ENCODE measurements at regions not wholly inside any gene's neighbourhood (a gene's known extent, or its start where the extent isn't known, plus 50 kb on each side); places are given as distances from the start of the nearest gene placed in this dataset.

GRCh38 chr5:170451747-170452365, 52.0 kb upstream of the KCNIP1 start:
- CTCF ChIA-PET = no interaction called here
- POLR2A ChIA-PET = no interaction called here
- Mint-ChIP-seq H3K4me1 (no peaks in the 10 kb centered on the region), H3K36me3 (ENCODE audit: low read depth) (no peaks in the 10 kb centered on the region), H3K4me3 (no peak overlapping the region), H3K27me3 (peaks cover 14% of the 10 kb centered on the region), H3K9me3 (ENCODE audit: low read depth) (peaks cover 2% of the 10 kb centered on the region), H3K27ac (no peak overlapping the region)
- ATAC-seq (no peak), DNase-seq (no peak)
- intact Hi-C loops (cut with DNase I, micrococcal nuclease) = no loop called here

GRCh38 chr5:170450061-170450669, 53.7 kb upstream of the KCNIP1 start:
- no peak for DNase-seq
- no peak overlapping the region for H3K4me3 Mint-ChIP-seq
- peaks cover 11% of the 10 kb centered on the region for H3K27me3 Mint-ChIP-seq
- intact Hi-C loops (cut with DNase I, micrococcal nuclease) = no loop called here
- ATAC-seq = no peak
- ChIA-PET CTCF (no interaction called here), POLR2A (no interaction called here)
- no peak overlapping the region for H3K27ac Mint-ChIP-seq
- peaks cover 2% of the 10 kb centered on the region for H3K9me3 Mint-ChIP-seq (ENCODE audit: low read depth)
- no peaks in the 10 kb centered on the region for H3K4me1 Mint-ChIP-seq
- H3K36me3 Mint-ChIP-seq (ENCODE audit: low read depth) = no peaks in the 10 kb centered on the region

- intact Hi-C loops (cut with DNase I, micrococcal nuclease) = no loop called here
- POLR2A ChIA-PET = no interaction called here
- Mint-ChIP-seq H3K27ac (no peak overlapping the region), H3K36me3 (ENCODE audit: low read depth) (no peaks in the 10 kb centered on the region), H3K9me3 (ENCODE audit: low read depth) (peaks cover 2% of the 10 kb centered on the region), H3K4me3 (no peak overlapping the region), H3K4me1 (peaks cover 2% of the 10 kb centered on the region), H3K27me3 (peaks cover 11% of the 10 kb centered on the region)
- CTCF ChIA-PET = interaction anchor here (0.7 kb wide), 2 partner anchors 11 to 27 kb away, joined by 3 read pairs; no protein-coding TSS in a partner anchor
- ATAC-seq (no peak), DNase-seq (no peak)
These were observed 54.6 kb upstream of the KCNIP1 start for GRCh38 chr5:170449232-170449631.

GRCh38 chr5:170448221-170448620, 55.6 kb upstream of the KCNIP1 start:
- intact Hi-C loops (cut with DNase I, micrococcal nuclease) = no loop called here
- Mint-ChIP-seq H3K27me3 (peaks cover 7% of the 10 kb centered on the region), H3K4me1 (peaks cover 2% of the 10 kb centered on the region), H3K9me3 (ENCODE audit: low read depth) (peaks cover 2% of the 10 kb centered on the region), H3K4me3 (no peak overlapping the region), H3K36me3 (ENCODE audit: low read depth) (no peaks in the 10 kb centered on the region), H3K27ac (no peak overlapping the region)
- ATAC-seq (no peak), DNase-seq (no peak)
- CTCF ChIA-PET = no interaction called here
- POLR2A ChIA-PET = no interaction called here

- no peaks in the 10 kb centered on the region for H3K36me3 Mint-ChIP-seq (ENCODE audit: low read depth)
- peaks cover 2% of the 10 kb centered on the region for H3K9me3 Mint-ChIP-seq (ENCODE audit: low read depth)
- peaks cover 2% of the 10 kb centered on the region for H3K27me3 Mint-ChIP-seq
- no peak for ATAC-seq
- ChIA-PET POLR2A (no interaction called here), CTCF (interaction anchor here (0.6 to 3.9 kb wide), 5 partner anchors 9 to 465 kb away, joined by 3 to 15 read pairs (median 4); no protein-coding TSS in a partner anchor)
- no peak overlapping the region for H3K4me3 Mint-ChIP-seq
- H3K4me1 Mint-ChIP-seq = peaks cover 2% of the 10 kb centered on the region
- intact Hi-C loops (cut with DNase I, micrococcal nuclease) = no loop called here
- DNase-seq = no peak
- no peak overlapping the region for H3K27ac Mint-ChIP-seq
These were observed 57.2 kb upstream of the KCNMB1 start for GRCh38 chr5:170446365-170446764.

- POLR2A ChIA-PET = no interaction called here
- Mint-ChIP-seq H3K36me3 (ENCODE audit: low read depth) (no peaks in the 10 kb centered on the region), H3K9me3 (ENCODE audit: low read depth) (peaks cover 2% of the 10 kb centered on the region), H3K27me3 (peaks cover 2% of the 10 kb centered on the region), H3K4me1 (peaks cover 2% of the 10 kb centered on the region), H3K27ac (no peak overlapping the region), H3K4me3 (no peak overlapping the region)
- CTCF ChIA-PET = interaction anchor here (1.3 to 3.9 kb wide), 3 partner anchors 10 to 24 kb away, joined by 4 to 15 read pairs (median 4); no protein-coding TSS in a partner anchor
- ATAC-seq (no peak), DNase-seq (no peak)
- intact Hi-C loops (cut with DNase I, micrococcal nuclease) = no loop called here
These were observed 56.8 kb upstream of the KCNMB1 start for GRCh38 chr5:170445936-170446335.

GRCh38 chr5:170444969-170445505, 55.9 kb upstream of the KCNMB1 start:
- no peak for DNase-seq
- peaks cover 2% of the 10 kb centered on the region for H3K4me1 Mint-ChIP-seq
- ChIA-PET POLR2A (no interaction called here), CTCF (interaction anchor here (1.0 to 3.9 kb wide), 2 partner anchors 10 to 189 kb away, joined by 3 to 15 read pairs; no protein-coding TSS in a partner anchor)
- peak; percentile 53 for ATAC-seq
- H3K4me3 Mint-ChIP-seq = no peak overlapping the region
- H3K27ac Mint-ChIP-seq = no peak overlapping the region
- peaks cover 2% of the 10 kb centered on the region for H3K9me3 Mint-ChIP-seq (ENCODE audit: low read depth)
- intact Hi-C loops (cut with DNase I, micrococcal nuclease) = no loop called here
- H3K36me3 Mint-ChIP-seq (ENCODE audit: low read depth) = no peaks in the 10 kb centered on the region
- peaks cover 2% of the 10 kb centered on the region for H3K27me3 Mint-ChIP-seq

GRCh38 chr5:170444181-170444580, 55.0 kb upstream of the KCNMB1 start:
- POLR2A ChIA-PET = no interaction called here
- peaks cover 2% of the 10 kb centered on the region for H3K4me1 Mint-ChIP-seq
- H3K4me3 Mint-ChIP-seq = no peak overlapping the region
- H3K27me3 Mint-ChIP-seq = peaks cover 2% of the 10 kb centered on the region
- ATAC-seq (no peak), DNase-seq (no peak)
- H3K27ac Mint-ChIP-seq = no peak overlapping the region
- intact Hi-C loops (cut with DNase I, micrococcal nuclease) = no loop called here
- CTCF ChIA-PET = interaction anchor here (1.0 to 3.9 kb wide), 3 partner anchors 9 to 190 kb away, joined by 3 to 15 read pairs (median 3); no protein-coding TSS in a partner anchor
- H3K36me3 Mint-ChIP-seq (ENCODE audit: low read depth) = no peaks in the 10 kb centered on the region
- H3K9me3 Mint-ChIP-seq (ENCODE audit: low read depth) = peaks cover 2% of the 10 kb centered on the region

GRCh38 chr5:170443624-170444023, 54.5 kb upstream of the KCNMB1 start:
- no peak for DNase-seq
- peaks cover 2% of the 10 kb centered on the region for H3K9me3 Mint-ChIP-seq (ENCODE audit: low read depth)
- H3K36me3 Mint-ChIP-seq (ENCODE audit: low read depth) = no peaks in the 10 kb centered on the region
- no peak overlapping the region for H3K4me3 Mint-ChIP-seq
- no peak overlapping the region for H3K27ac Mint-ChIP-seq
- intact Hi-C loops (cut with DNase I, micrococcal nuclease) = no loop called here
- H3K4me1 Mint-ChIP-seq = peaks cover 2% of the 10 kb centered on the region
- ChIA-PET CTCF (interaction anchor here (1.0 to 3.9 kb wide), 2 partner anchors 9 to 12 kb away, joined by 3 to 15 read pairs; no protein-coding TSS in a partner anchor), POLR2A (no interaction called here)
- H3K27me3 Mint-ChIP-seq = peaks cover 2% of the 10 kb centered on the region
- ATAC-seq = no peak

GRCh38 chr5:170442921-170443320, 53.8 kb upstream of the KCNMB1 start:
- intact Hi-C loops (cut with DNase I, micrococcal nuclease) = no loop called here
- Mint-ChIP-seq H3K4me1 (peaks cover 2% of the 10 kb centered on the region), H3K9me3 (ENCODE audit: low read depth) (peaks cover 2% of the 10 kb centered on the region), H3K4me3 (no peak overlapping the region), H3K36me3 (ENCODE audit: low read depth) (no peaks in the 10 kb centered on the region), H3K27ac (no peak overlapping the region), H3K27me3 (peaks cover 2% of the 10 kb centered on the region)
- CTCF ChIA-PET = interaction anchor here (2.0 kb wide), 1 partner anchor 189 kb away, joined by 7 read pairs; no protein-coding TSS in a partner anchor
- DNase-seq (no peak), ATAC-seq (no peak)
- POLR2A ChIA-PET = no interaction called here

GRCh38 chr5:170442391-170442790, 53.2 kb upstream of the KCNMB1 start:
- CTCF ChIA-PET = interaction anchor here (0.7 to 2.0 kb wide), 7 partner anchors 11 to 1310 kb away, joined by 3 to 7 read pairs (median 4); no protein-coding TSS in a partner anchor
- Mint-ChIP-seq H3K27me3 (peaks cover 2% of the 10 kb centered on the region), H3K27ac (no peak overlapping the region), H3K4me1 (peaks cover 2% of the 10 kb centered on the region), H3K4me3 (no peak overlapping the region), H3K36me3 (ENCODE audit: low read depth) (no peaks in the 10 kb centered on the region), H3K9me3 (ENCODE audit: low read depth) (peaks cover 2% of the 10 kb centered on the region)
- POLR2A ChIA-PET = no interaction called here
- intact Hi-C loops (cut with DNase I, micrococcal nuclease) = no loop called here
- ATAC-seq = no peak
- DNase-seq = no peak

- H3K9me3 Mint-ChIP-seq (ENCODE audit: low read depth) = no peaks in the 10 kb centered on the region
- no peaks in the 10 kb centered on the region for H3K27me3 Mint-ChIP-seq
- no peak for ATAC-seq
- H3K27ac Mint-ChIP-seq = no peak overlapping the region
- H3K36me3 Mint-ChIP-seq (ENCODE audit: low read depth) = no peaks in the 10 kb centered on the region
- ChIA-PET CTCF (interaction anchor here (0.7 to 2.0 kb wide), 7 partner anchors 10 to 1309 kb away, joined by 3 to 7 read pairs (median 5); no protein-coding TSS in a partner anchor), POLR2A (no interaction called here)
- H3K4me1 Mint-ChIP-seq = peaks cover 2% of the 10 kb centered on the region
- DNase-seq = no peak
- intact Hi-C loops (cut with DNase I, micrococcal nuclease) = no loop called here
- no peak overlapping the region for H3K4me3 Mint-ChIP-seq
These were observed 52.2 kb upstream of the KCNMB1 start for GRCh38 chr5:170441393-170441784.

All from activated CD4-positive, alpha-beta T cell treated with anti-CD3 and anti-CD28 coated beads for 36 hours (primary cell).